HepG2 (cell line): ENCODE measurements at regions not wholly inside any gene's neighbourhood (a gene's known extent, or its start where the extent isn't known, plus 50 kb on each side); places are given as distances from the start of the nearest gene placed in this dataset.
"Not testable (repeated sequence)": the region's sequence is repeated elsewhere in the genome, so short reads cannot be mapped to it uniquely, and the experiment has no call there.

Source experiments
- ATAC-seq: fragments of 200-7000 bp; cut with Tn5 transposase; 3 replicates; pipeline ENCODE4 v1.9.1; 2020; ENCODE audit warnings: mild to moderate bottlenecking, moderate library complexity
- BruUV-seq: library from RNA; stranded (reverse); fragments of 400-500 nt; replicated peaks from 2 replicates; lab custom pipeline; 2021; lab: Mats Ljungman, UMichigan
- CTCF ChIA-PET: fragments of 300-600 bp; formaldehyde crosslinking; extraction: SDS; loops from one replicate; lab custom pipeline; 2021; ENCODE audit warnings: low total read pairs, inconsistent platforms, low intra/inter-chr PET ratio; lab: Yijun Ruan, JAX
- POLR2A ChIA-PET: fragments of 350-600 bp; sonication (Branson Sonifier 250); formaldehyde crosslinking; loops from one replicate; lab custom pipeline; 2020; ENCODE audit warnings: antibody characterized with exemption, inconsistent platforms; lab: Yijun Ruan, JAX
- DNase-seq: peaks from one replicate; pipeline ENCODE4 v3.0.0-alpha.2; 2015; ENCODE audit warnings: low spot score
- FAIRE-seq: peaks from 3 replicates; lab custom pipeline; 2011; peaks lifted over from hg19 to GRCh38; lab: Jason Lieb, UNC
- H2AFZ ChIP-seq: one replicate; pipeline ENCODE4 v1.6.1; 2011; ENCODE audit warnings: low read length, inconsistent platforms
- H3K27ac ChIP-seq: fragments of 300-600 bp; 3 replicates; pipeline ENCODE4 v1.8.0; 2011; ENCODE audit warnings: mixed run types, mild to moderate bottlenecking, mixed read lengths, low read length, inconsistent platforms; ENCODE audit not compliant: insufficient read depth; ENCODE audit errors: extremely low read length
- H3K27me3 ChIP-seq, 2 experiments: fragments of 200-600 bp in 1 of 2; 2 replicates in 1 of 2; 3 replicates in 1 of 2; pipeline versions ENCODE4 v1.6.0 to v1.8.0; 2011; ENCODE audit warnings: low read length in 2 of 2, mild to moderate bottlenecking in 2 of 2, moderate library complexity in 2 of 2, inconsistent platforms in 1 of 2; ENCODE audit not compliant: insufficient read depth in 2 of 2, control insufficient read depth in 1 of 2
- H3K36me3 ChIP-seq, 2 experiments: fragments of 200-600 bp in 1 of 2; replicated peaks in 1 of 2; 2 replicates in 1 of 2; 3 replicates in 1 of 2; pipeline versions ENCODE4 v1.5.1 to v1.8.0; 2011; ENCODE audit warnings: low read length in 2 of 2, inconsistent platforms in 1 of 2; ENCODE audit not compliant: insufficient read depth in 2 of 2, control insufficient read depth in 1 of 2
- H3K4me1 ChIP-seq: 2 replicates; pipeline ENCODE4 v1.5.1; 2012; ENCODE audit warnings: low read length, inconsistent platforms; ENCODE audit not compliant: insufficient read depth
- H3K4me2 ChIP-seq: 2 replicates; pipeline ENCODE4 v1.6.0; 2011; ENCODE audit warnings: low read depth, low read length, inconsistent platforms
- H3K4me3 ChIP-seq, 3 experiments: fragments of 200-600 bp in 1 of 3; sonication (generic), shearing (Covaris generic) in 1 of 3; replicated peaks in 1 of 3; 2 replicates each; pipeline ENCODE4 v1.5.1; 2011 to 2016; ENCODE audit warnings: low read length in 3 of 3, inconsistent platforms in 2 of 3, low read depth in 2 of 3, mild to moderate bottlenecking in 2 of 3, control low read depth in 1 of 3, mixed read lengths in 1 of 3; ENCODE audit not compliant: insufficient read depth in 1 of 3
- H3K79me2 ChIP-seq: one replicate; pipeline ENCODE4 v1.6.1; 2011; ENCODE audit warnings: low read length, inconsistent platforms; ENCODE audit not compliant: insufficient read depth
- H3K9ac ChIP-seq: 2 replicates; pipeline ENCODE4 v1.6.0; 2011; ENCODE audit warnings: mild to moderate bottlenecking, low read depth, low read length, inconsistent platforms; ENCODE audit not compliant: insufficient read depth
- H3K9me3 ChIP-seq: 2 replicates; pipeline ENCODE4 v1.5.1; 2012; ENCODE audit warnings: mild to moderate bottlenecking, low read length
- H4K20me1 ChIP-seq: 2 replicates; pipeline ENCODE4 v1.6.0; 2011; ENCODE audit warnings: inconsistent platforms, mild to moderate bottlenecking, low read length, moderate library complexity; ENCODE audit not compliant: insufficient read depth
- GRHL1 ChIP-seq: sonication (generic); formaldehyde crosslinking; conservative IDR thresholded peaks from 2 replicates; pipeline ENCODE4 v1.8.0; 2022; ENCODE audit warnings: missing genetic modification reagents
- HES4 ChIP-seq: sonication (generic); formaldehyde crosslinking; IDR thresholded peaks from 2 replicates; pipeline ENCODE4 v1.9.0; 2021; ENCODE audit warnings: mild to moderate bottlenecking, missing genetic modification reagents, borderline replicate concordance
- MEF2D ChIP-seq: sonication (generic); formaldehyde crosslinking; IDR thresholded peaks from 2 replicates; pipeline ENCODE4 v1.5.1; 2020; ENCODE audit warnings: mild to moderate bottlenecking, missing genetic modification reagents
- SMAD9 ChIP-seq: sonication (generic); formaldehyde crosslinking; IDR thresholded peaks from 2 replicates; pipeline ENCODE4 v1.5.1; 2020; ENCODE audit warnings: mild to moderate bottlenecking, missing genetic modification reagents
- TP53 ChIP-seq: sonication (generic); formaldehyde crosslinking; conservative IDR thresholded peaks from 2 replicates; pipeline ENCODE4 v1.4.0; 2020; ENCODE audit warnings: missing genetic modification reagents
- ZBTB39 ChIP-seq: sonication (generic); formaldehyde crosslinking; IDR thresholded peaks from 2 replicates; pipeline ENCODE4 v1.5.0; 2020; ENCODE audit warnings: missing genetic modification reagents
- ZNF576 ChIP-seq: sonication (generic); formaldehyde crosslinking; IDR thresholded peaks from 2 replicates; pipeline ENCODE4 v1.4.0; 2020; ENCODE audit warnings: mild to moderate bottlenecking, missing genetic modification reagents
- WGBS: methylation state at CpG from one replicate; pipeline ENCODE4 v1.1.6; 2017; ENCODE audit warnings: low lambda C conversion rate; 5-methylcytosine and 5-hydroxymethylcytosine counted together
- in situ Hi-C: cut with HindIII; loops from 2 replicates; pipeline ENCODE4 v1.10.0; 2017; ENCODE audit warnings: low pct_unique_long_range_greater_than_20kb; ENCODE audit not compliant: extremely low pct_ligation_motif_present
- intact Hi-C: fragments of 100-400 bp; cut with micrococcal nuclease; formaldehyde crosslinking; loops from one replicate; pipeline ENCODE4 v1.10.0; 2022; ENCODE audit not compliant: unreplicated experiment

GRCh38 chr7:29654340-29654739 lies 90.7 kb downstream of the PRR15 start:
- intact Hi-C loops, FAIRE-seq, H3K9ac ChIP-seq, H3K9me3 ChIP-seq, H2AFZ ChIP-seq, H3K27me3 ChIP-seq, H3K79me2 ChIP-seq, H3K36me3 ChIP-seq, H3K27ac ChIP-seq, CTCF ChIA-PET, H3K4me2 ChIP-seq, H3K4me1 ChIP-seq, ATAC-seq, H4K20me1 ChIP-seq, POLR2A ChIA-PET, in situ Hi-C loops, H3K4me3 ChIP-seq, BruUV-seq: not testable (repeated sequence)
- DNase-seq, result peak; percentile 10
- WGBS, result 76% methylated on average over 4 of the region's 4 CpGs

- no TSS peak for BruUV-seq
These were observed 93.7 kb downstream of the PRR15 start for GRCh38 chr7:29657288-29657687.

More at GRCh38 chr7:29657288-29657687, 93.7 kb downstream of the PRR15 start:
- CTCF ChIA-PET, result no interaction called here
- no peak for TF ChIP-seq SMAD9 (CRISPR knock-in tag)
- no peak for TF ChIP-seq TP53
- TF ChIP-seq GRHL1 (CRISPR knock-in tag), result no peak
- no peak for TF ChIP-seq HES4
- TF ChIP-seq MEF2D (CRISPR knock-in tag), result no peak
- TF ChIP-seq ZBTB39 (CRISPR knock-in tag), result no peak
- no peak for TF ChIP-seq ZNF576
- TF ChIP-seq, all 625 proteins: peak for 0
- Histone ChIP-seq H3K4me2 (no peak overlapping the region), H3K36me3 (no peaks in the 10 kb centered on the region), H3K4me1 (no peaks in the 10 kb centered on the region), H3K4me3 (no peak overlapping the region), H3K27me3 (no peaks in the 10 kb centered on the region; a peak in 1 of 5 replicates), H2AFZ (no peak overlapping the region), H3K9me3 (no peaks in the 10 kb centered on the region), H3K27ac (no peak overlapping the region), H3K9ac (no peak overlapping the region), H4K20me1 (no peaks in the 10 kb centered on the region), H3K79me2 (no peaks in the 10 kb centered on the region)
- no peak for DNase-seq
- no peak for FAIRE-seq
- POLR2A ChIA-PET, result no interaction called here
- in situ Hi-C loops, result no loop called here
- intact Hi-C loops, result no loop called here
- ATAC-seq, result no peak
- WGBS, result 91% methylated on average over 5 of the region's 5 CpGs
